ENCODE measurements at regions not wholly inside any gene's neighbourhood (a gene's known extent, or its start where the extent isn't known, plus 50 kb on each side); places are given as distances from the start of the nearest gene placed in this dataset.
A peak's percentile ranks its signal among the peaks of the same experiment; 100 is the strongest.

- DNase-seq (ENCODE audit: low read depth in 2 of 2), result no peak
These were observed 169.2 kb upstream of the SPATS2L start for GRCh38 chr2:200137271-200137670.

GRCh38 chr2:200137691-200138090 lies 168.8 kb upstream of the SPATS2L start:
- DNase-seq (ENCODE audit: low read depth in 2 of 2), result no peak

GRCh38 chr2:200138391-200139124 lies 167.9 kb upstream of the SPATS2L start:
- DNase-seq (ENCODE audit: low read depth in 2 of 2), result peak in 1 of 2 experiments; percentile 32

- DNase-seq (ENCODE audit: low read depth in 2 of 2), result no peak
These were observed 161.9 kb upstream of the SPATS2L start for GRCh38 chr2:200144571-200144970.

GRCh38 chr2:200146501-200146900 lies 160.0 kb upstream of the SPATS2L start:
- no peak for DNase-seq (ENCODE audit: low read depth in 2 of 2)

- no peak for DNase-seq (ENCODE audit: low read depth in 2 of 2)
These were observed 159.1 kb upstream of the SPATS2L start for GRCh38 chr2:200147371-200147770.

- DNase-seq (ENCODE audit: low read depth in 2 of 2), result no peak
These were observed 158.1 kb upstream of the SPATS2L start for GRCh38 chr2:200148366-200148765.

- DNase-seq (ENCODE audit: low read depth in 2 of 2), result no peak
These were observed 155.9 kb upstream of the SPATS2L start for GRCh38 chr2:200150411-200151086.

GRCh38 chr2:200155652-200156051 lies 150.8 kb upstream of the SPATS2L start:
- no peak for DNase-seq (ENCODE audit: low read depth in 2 of 2)

GRCh38 chr2:200156166-200156835 lies 150.2 kb upstream of the SPATS2L start:
- peak in 1 of 2 experiments; percentile 61 for DNase-seq (ENCODE audit: low read depth in 2 of 2)

- no peak for DNase-seq (ENCODE audit: low read depth in 2 of 2)
These were observed 147.7 kb upstream of the SPATS2L start for GRCh38 chr2:200158647-200159356.

GRCh38 chr2:200159357-200159707 lies 147.2 kb upstream of the SPATS2L start:
- no peak for DNase-seq (ENCODE audit: low read depth in 2 of 2)

GRCh38 chr2:200159829-200160781 lies 146.4 kb upstream of the SPATS2L start:
- no peak for DNase-seq (ENCODE audit: low read depth in 2 of 2)

GRCh38 chr2:200161458-200161857 lies 145.0 kb upstream of the SPATS2L start:
- no peak for DNase-seq (ENCODE audit: low read depth in 2 of 2)

- DNase-seq (ENCODE audit: low read depth in 2 of 2), result no peak
These were observed 140.8 kb upstream of the SPATS2L start for GRCh38 chr2:200165687-200166086.

- peak; percentile 32 to 35 for DNase-seq (ENCODE audit: low read depth in 2 of 2)
These were observed 137.6 kb upstream of the SPATS2L start for GRCh38 chr2:200168641-200169555.

GRCh38 chr2:200170221-200170620 lies 136.3 kb upstream of the SPATS2L start:
- no peak for DNase-seq (ENCODE audit: low read depth in 2 of 2)

GRCh38 chr2:200171731-200172482 lies 134.6 kb upstream of the SPATS2L start:
- DNase-seq (ENCODE audit: low read depth in 2 of 2), result no peak

GRCh38 chr2:200172521-200172920 lies 134.0 kb upstream of the SPATS2L start:
- no peak for DNase-seq (ENCODE audit: low read depth in 2 of 2)

All from fibroblast of skin of left biceps (primary cell).